HEK293 (cell line): ENCODE measurements at regions not wholly inside any gene's neighbourhood (a gene's known extent, or its start where the extent isn't known, plus 50 kb on each side); places are given as distances from the start of the nearest gene placed in this dataset.

ENCODE experiments used
- CTCF ChIA-PET: fragments of 350-600 bp; formaldehyde crosslinking; extraction: SDS; loops from one replicate; lab custom pipeline; 2021; ENCODE audit warnings: antibody characterized with exemption; lab: Yijun Ruan, JAX
- POLR2A ChIA-PET: fragments of 300-600 bp; formaldehyde crosslinking; extraction: SDS; loops from one replicate; lab custom pipeline; 2020; ENCODE audit warnings: antibody characterized with exemption, inconsistent platforms; lab: Yijun Ruan, JAX
- H3K27ac ChIP-seq: fragments of 200-500 bp; sonication (Bioruptor generic); 2 replicates; pipeline ENCODE4 v1.5.1; 2014; ENCODE audit warnings: low read depth, low read length, control low read depth, inconsistent platforms; ENCODE audit errors: extremely low read depth
- H3K36me3 ChIP-seq, 2 experiments: fragments of 200-500 bp in 1 of 2; sonication (Bioruptor generic) in 1 of 2; 1 replicate in 1 of 2; 2 replicates in 1 of 2; pipeline ENCODE4 v1.5.1; 2014 to 2017; ENCODE audit warnings: inconsistent platforms in 2 of 2, low read length in 2 of 2; ENCODE audit not compliant: control insufficient read depth in 2 of 2, insufficient read depth in 1 of 2
- H3K4me1 ChIP-seq: fragments of 200-500 bp; sonication (Bioruptor generic); 2 replicates; pipeline ENCODE4 v1.5.1; 2014; ENCODE audit warnings: mild to moderate bottlenecking, low read length, inconsistent platforms; ENCODE audit not compliant: control insufficient read depth, insufficient read depth
- H3K4me3 ChIP-seq: 2 replicates; pipeline ENCODE4 v1.5.1; 2011; ENCODE audit warnings: low read depth, mild to moderate bottlenecking, control low read depth, low read length, moderate library complexity
- H3K9me3 ChIP-seq: fragments of 200-500 bp; sonication (Bioruptor generic); 2 replicates; pipeline ENCODE4 v1.5.1; 2014; ENCODE audit warnings: low read depth, low read length, inconsistent platforms; ENCODE audit not compliant: control insufficient read depth, insufficient read depth
- EGR2 ChIP-seq: fragments of 450-650 bp; formaldehyde crosslinking; IDR thresholded peaks from 2 replicates; pipeline ENCODE4 v1.5.1; 2016; ENCODE audit warnings: low read depth, missing biosample characterization, missing genetic modification characterization
- HOXD13 ChIP-seq: sonication (generic); formaldehyde crosslinking; IDR thresholded peaks from 2 replicates; pipeline ENCODE4 v1.8.0; 2022; ENCODE audit warnings: missing genetic modification reagents, borderline replicate concordance
- IKZF3 ChIP-seq: fragments of 450-650 bp; IDR thresholded peaks from 2 replicates; pipeline ENCODE4 v1.5.0; 2018; ENCODE audit warnings: missing biosample characterization, mild to moderate bottlenecking, missing genetic modification characterization, moderate library complexity
- MZF1 ChIP-seq: fragments of 450-650 bp; formaldehyde crosslinking; IDR thresholded peaks from 2 replicates; pipeline ENCODE4 v1.5.1; 2017; ENCODE audit warnings: missing biosample characterization, missing genetic modification characterization, borderline replicate concordance
- SALL2 ChIP-seq: fragments of 450-650 bp; formaldehyde crosslinking; IDR thresholded peaks from 2 replicates; pipeline ENCODE4 v1.5.0; 2017; ENCODE audit warnings: missing biosample characterization, mild to moderate bottlenecking, missing genetic modification characterization, borderline replicate concordance
- SP3 ChIP-seq: fragments of 450-650 bp; formaldehyde crosslinking; IDR thresholded peaks from 2 replicates; pipeline ENCODE4 v1.5.1; 2016; ENCODE audit warnings: missing biosample characterization, missing genetic modification characterization
- WT1 ChIP-seq: fragments of 450-650 bp; formaldehyde crosslinking; IDR thresholded peaks from 2 replicates; pipeline ENCODE4 v1.5.1; 2016; ENCODE audit warnings: missing biosample characterization, missing genetic modification characterization
- ZBTB8A ChIP-seq: fragments of 450-650 bp; formaldehyde crosslinking; IDR thresholded peaks from 2 replicates; pipeline ENCODE4 v1.5.1; 2016; ENCODE audit warnings: missing biosample characterization, missing genetic modification characterization
- ZEB2 ChIP-seq: fragments of 450-650 bp; formaldehyde crosslinking; IDR thresholded peaks from 2 replicates; pipeline ENCODE4 v1.5.1; 2016; ENCODE audit warnings: missing biosample characterization, missing genetic modification characterization
- ZFHX2 ChIP-seq: fragments of 450-650 bp; formaldehyde crosslinking; conservative IDR thresholded peaks from 2 replicates; pipeline ENCODE4 v1.5.1; 2016; ENCODE audit warnings: missing biosample characterization, missing genetic modification characterization
- ZFP41 ChIP-seq: fragments of 450-650 bp; formaldehyde crosslinking; IDR thresholded peaks from 2 replicates; pipeline ENCODE4 v1.5.1; 2016; ENCODE audit warnings: missing biosample characterization, missing genetic modification characterization, borderline replicate concordance
- ZNF121 ChIP-seq: fragments of 450-650 bp; formaldehyde crosslinking; IDR thresholded peaks from 2 replicates; pipeline ENCODE4 v1.5.1; 2016; ENCODE audit warnings: missing biosample characterization, missing genetic modification characterization
- ZNF133 ChIP-seq: fragments of 450-650 bp; formaldehyde crosslinking; IDR thresholded peaks from 2 replicates; pipeline ENCODE4 v1.5.1; 2016; ENCODE audit warnings: missing biosample characterization, missing genetic modification characterization
- ZNF302 ChIP-seq: fragments of 450-650 bp; formaldehyde crosslinking; IDR thresholded peaks from 2 replicates; pipeline ENCODE4 v1.5.1; 2016; ENCODE audit warnings: missing biosample characterization, missing genetic modification characterization, low read depth
- ZNF404 ChIP-seq: fragments of 450-650 bp; formaldehyde crosslinking; IDR thresholded peaks from 2 replicates; pipeline ENCODE4 v1.5.1; 2017; ENCODE audit warnings: missing biosample characterization, missing genetic modification characterization
- ZNF433 ChIP-seq: fragments of 450-650 bp; formaldehyde crosslinking; IDR thresholded peaks from 2 replicates; pipeline ENCODE4 v1.5.1; 2016; ENCODE audit warnings: missing biosample characterization, missing genetic modification characterization, low read depth
- ZNF521 ChIP-seq: fragments of 450-650 bp; formaldehyde crosslinking; IDR thresholded peaks from 2 replicates; pipeline ENCODE4 v1.5.1; 2017; ENCODE audit warnings: missing biosample characterization, mild to moderate bottlenecking, missing genetic modification characterization
- ZNF560 ChIP-seq: fragments of 450-650 bp; formaldehyde crosslinking; IDR thresholded peaks from 2 replicates; pipeline ENCODE4 v1.5.1; 2017; ENCODE audit warnings: missing biosample characterization, missing genetic modification characterization, borderline replicate concordance
- ZNF561 ChIP-seq: fragments of 450-650 bp; IDR thresholded peaks from 2 replicates; pipeline ENCODE4 v1.5.1; 2018; ENCODE audit warnings: missing biosample characterization, missing genetic modification characterization, borderline replicate concordance
- ZNF610 ChIP-seq: fragments of 450-650 bp; formaldehyde crosslinking; IDR thresholded peaks from 2 replicates; pipeline ENCODE4 v1.5.1; 2016; ENCODE audit warnings: missing biosample characterization, missing genetic modification characterization, borderline replicate concordance
- ZNF837 ChIP-seq: fragments of 450-650 bp; formaldehyde crosslinking; IDR thresholded peaks from 2 replicates; pipeline ENCODE4 v1.5.1; 2016; ENCODE audit warnings: missing biosample characterization, missing genetic modification characterization
- TF ChIP-seq, protein P1 (sequence below): fragments of 450-650 bp; formaldehyde crosslinking; IDR thresholded peaks from 2 replicates; pipeline ENCODE4 v1.5.1; 2016; ENCODE audit warnings: missing biosample characterization, missing genetic modification characterization
- TF ChIP-seq, protein P2 (sequence below): fragments of 450-650 bp; formaldehyde crosslinking; IDR thresholded peaks from 2 replicates; pipeline ENCODE4 v1.5.1; 2016; ENCODE audit warnings: missing biosample characterization, missing genetic modification characterization
- TF ChIP-seq, protein P3 (sequence below): fragments of 450-650 bp; formaldehyde crosslinking; IDR thresholded peaks from 2 replicates; pipeline ENCODE4 v1.5.1; 2016; ENCODE audit warnings: missing biosample characterization, missing genetic modification characterization
- TF ChIP-seq, protein P4 (sequence below): fragments of 450-650 bp; IDR thresholded peaks from 2 replicates; pipeline ENCODE4 v1.5.1; 2018; ENCODE audit warnings: missing biosample characterization, missing genetic modification characterization
- TF ChIP-seq, protein P5 (sequence below): fragments of 450-650 bp; formaldehyde crosslinking; IDR thresholded peaks from 2 replicates; pipeline ENCODE4 v1.5.1; 2016; ENCODE audit warnings: missing biosample characterization, missing genetic modification characterization

DNA sequence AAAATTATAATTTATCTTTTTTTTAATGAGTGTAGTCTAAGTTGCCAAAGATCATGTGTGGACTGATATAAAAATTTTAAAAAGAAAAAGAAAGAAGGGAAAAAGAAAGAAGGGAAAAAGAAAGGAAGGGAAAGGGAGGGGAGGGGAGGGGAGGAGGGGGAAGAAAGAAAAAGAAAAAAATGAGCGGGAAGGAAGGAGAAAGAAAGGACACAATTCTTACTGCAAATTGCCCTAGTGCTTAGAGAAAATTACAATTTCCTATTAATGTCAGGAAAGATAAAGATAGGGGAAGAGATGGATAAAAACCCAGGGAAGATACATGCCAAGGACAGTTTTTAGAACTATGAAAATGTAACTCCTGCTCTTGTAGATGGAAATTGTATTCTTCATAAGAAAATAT, 789.7 kb upstream of the GRAMD2B start (continued):
- TF ChIP-seq, protein P1, sequence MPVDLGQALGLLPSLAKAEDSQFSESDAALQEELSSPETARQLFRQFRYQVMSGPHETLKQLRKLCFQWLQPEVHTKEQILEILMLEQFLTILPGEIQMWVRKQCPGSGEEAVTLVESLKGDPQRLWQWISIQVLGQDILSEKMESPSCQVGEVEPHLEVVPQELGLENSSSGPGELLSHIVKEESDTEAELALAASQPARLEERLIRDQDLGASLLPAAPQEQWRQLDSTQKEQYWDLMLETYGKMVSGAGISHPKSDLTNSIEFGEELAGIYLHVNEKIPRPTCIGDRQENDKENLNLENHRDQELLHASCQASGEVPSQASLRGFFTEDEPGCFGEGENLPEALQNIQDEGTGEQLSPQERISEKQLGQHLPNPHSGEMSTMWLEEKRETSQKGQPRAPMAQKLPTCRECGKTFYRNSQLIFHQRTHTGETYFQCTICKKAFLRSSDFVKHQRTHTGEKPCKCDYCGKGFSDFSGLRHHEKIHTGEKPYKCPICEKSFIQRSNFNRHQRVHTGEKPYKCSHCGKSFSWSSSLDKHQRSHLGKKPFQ (tag by site-specific recombination) = no peak
- TF ChIP-seq ZNF121 (tag by site-specific recombination) = no peak
- TF ChIP-seq ZNF837 (tag by site-specific recombination) = no peak
- TF ChIP-seq SALL2 (tag by site-specific recombination) = no peak
- no peak for TF ChIP-seq EGR2
- no peak for TF ChIP-seq ZNF521 (tag by site-specific recombination)
- no peak for TF ChIP-seq ZFP41 (tag by site-specific recombination)
- no peak for TF ChIP-seq ZNF133 (tag by site-specific recombination)
- no peak for TF ChIP-seq ZBTB8A
- TF ChIP-seq, protein P2, sequence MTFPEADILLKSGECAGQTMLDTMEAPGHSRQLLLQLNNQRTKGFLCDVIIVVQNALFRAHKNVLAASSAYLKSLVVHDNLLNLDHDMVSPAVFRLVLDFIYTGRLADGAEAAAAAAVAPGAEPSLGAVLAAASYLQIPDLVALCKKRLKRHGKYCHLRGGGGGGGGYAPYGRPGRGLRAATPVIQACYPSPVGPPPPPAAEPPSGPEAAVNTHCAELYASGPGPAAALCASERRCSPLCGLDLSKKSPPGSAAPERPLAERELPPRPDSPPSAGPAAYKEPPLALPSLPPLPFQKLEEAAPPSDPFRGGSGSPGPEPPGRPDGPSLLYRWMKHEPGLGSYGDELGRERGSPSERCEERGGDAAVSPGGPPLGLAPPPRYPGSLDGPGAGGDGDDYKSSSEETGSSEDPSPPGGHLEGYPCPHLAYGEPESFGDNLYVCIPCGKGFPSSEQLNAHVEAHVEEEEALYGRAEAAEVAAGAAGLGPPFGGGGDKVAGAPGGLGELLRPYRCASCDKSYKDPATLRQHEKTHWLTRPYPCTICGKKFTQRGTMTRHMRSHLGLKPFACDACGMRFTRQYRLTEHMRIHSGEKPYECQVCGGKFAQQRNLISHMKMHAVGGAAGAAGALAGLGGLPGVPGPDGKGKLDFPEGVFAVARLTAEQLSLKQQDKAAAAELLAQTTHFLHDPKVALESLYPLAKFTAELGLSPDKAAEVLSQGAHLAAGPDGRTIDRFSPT (tag by site-specific recombination) = no peak

DNA sequence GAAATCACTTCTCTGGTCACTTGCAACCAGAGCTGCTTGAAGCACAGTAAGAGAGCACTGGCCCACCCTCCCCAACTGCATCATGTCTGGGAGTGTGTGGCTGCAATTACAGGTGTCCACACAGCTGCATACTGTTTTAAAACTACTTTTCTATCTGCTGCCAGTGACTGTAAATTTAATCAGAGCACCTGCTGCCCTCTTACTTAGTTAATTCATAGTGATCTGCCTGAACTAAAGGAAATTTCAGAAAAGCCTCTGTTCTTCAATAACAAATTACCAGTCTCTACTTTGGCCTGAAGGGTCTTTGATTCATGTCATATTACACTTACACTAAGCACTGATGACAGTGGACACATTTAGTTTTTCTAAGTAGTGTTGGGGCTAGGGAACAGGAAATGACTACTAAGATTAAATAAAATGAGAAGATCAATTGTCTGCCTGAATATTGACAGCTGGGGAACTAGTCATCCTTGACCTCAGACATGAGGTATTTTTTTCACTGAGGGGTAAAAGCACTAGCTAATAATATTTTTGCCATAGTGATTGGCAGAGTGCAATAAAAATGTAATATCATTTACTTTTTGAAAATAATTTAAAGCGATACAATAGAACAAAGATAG, 788.9 kb upstream of the GRAMD2B start:
- Histone ChIP-seq H3K36me3 (no peaks in the 10 kb centered on the region), H3K4me1 (no peaks in the 10 kb centered on the region)
- CTCF ChIA-PET = no interaction called here

DNA sequence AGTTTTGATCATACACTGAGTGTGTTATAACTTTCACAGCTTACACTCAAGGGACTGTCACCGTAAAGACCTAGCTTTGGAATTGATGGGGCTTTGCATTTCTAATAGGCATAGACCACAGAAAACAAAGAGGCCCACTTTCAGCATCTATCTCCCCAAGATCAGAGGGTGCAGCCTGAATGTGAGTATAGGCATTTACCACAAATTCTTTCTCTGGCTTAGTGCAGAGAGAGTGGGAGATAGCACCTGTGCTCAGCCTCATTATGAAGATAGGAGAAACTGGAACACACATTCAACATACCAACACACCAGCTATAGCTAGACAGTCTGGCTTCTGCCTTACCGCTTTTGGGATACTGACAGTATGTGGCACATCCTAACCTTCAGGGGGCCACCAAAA, 783.4 kb upstream of the GRAMD2B start:
- Histone ChIP-seq H3K36me3 (no peaks in the 10 kb centered on the region), H3K27ac (no peak overlapping the region), H3K9me3 (no peaks in the 10 kb centered on the region), H3K4me1 (no peaks in the 10 kb centered on the region)
- ChIA-PET POLR2A (no interaction called here), CTCF (no interaction called here)
- TF ChIP-seq, protein P3, sequence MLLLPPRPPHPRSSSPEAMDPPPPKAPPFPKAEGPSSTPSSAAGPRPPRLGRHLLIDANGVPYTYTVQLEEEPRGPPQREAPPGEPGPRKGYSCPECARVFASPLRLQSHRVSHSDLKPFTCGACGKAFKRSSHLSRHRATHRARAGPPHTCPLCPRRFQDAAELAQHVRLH (tag by site-specific recombination) = no peak
- TF ChIP-seq ZNF560 (tag by site-specific recombination) = no peak
- no peak for TF ChIP-seq ZNF561 (tag by site-specific recombination)
- TF ChIP-seq MZF1 = no peak
- TF ChIP-seq HOXD13 (CRISPR knock-in tag) = no peak
- no peak for TF ChIP-seq ZNF433 (tag by site-specific recombination)
- TF ChIP-seq IKZF3 (tag by site-specific recombination) = no peak
- TF ChIP-seq, protein P4, sequence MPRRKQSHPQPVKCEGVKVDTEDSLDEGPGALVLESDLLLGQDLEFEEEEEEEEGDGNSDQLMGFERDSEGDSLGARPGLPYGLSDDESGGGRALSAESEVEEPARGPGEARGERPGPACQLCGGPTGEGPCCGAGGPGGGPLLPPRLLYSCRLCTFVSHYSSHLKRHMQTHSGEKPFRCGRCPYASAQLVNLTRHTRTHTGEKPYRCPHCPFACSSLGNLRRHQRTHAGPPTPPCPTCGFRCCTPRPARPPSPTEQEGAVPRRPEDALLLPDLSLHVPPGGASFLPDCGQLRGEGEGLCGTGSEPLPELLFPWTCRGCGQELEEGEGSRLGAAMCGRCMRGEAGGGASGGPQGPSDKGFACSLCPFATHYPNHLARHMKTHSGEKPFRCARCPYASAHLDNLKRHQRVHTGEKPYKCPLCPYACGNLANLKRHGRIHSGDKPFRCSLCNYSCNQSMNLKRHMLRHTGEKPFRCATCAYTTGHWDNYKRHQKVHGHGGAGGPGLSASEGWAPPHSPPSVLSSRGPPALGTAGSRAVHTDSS (tag by site-specific recombination) = no peak
- no peak for TF ChIP-seq ZNF404 (tag by site-specific recombination)
- no peak for TF ChIP-seq SP3 (tag by site-specific recombination)
- no peak for TF ChIP-seq ZNF302 (tag by site-specific recombination)
- TF ChIP-seq ZEB2 (tag by site-specific recombination) = no peak
- TF ChIP-seq ZNF610 (tag by site-specific recombination) = no peak
- TF ChIP-seq, protein P5, sequence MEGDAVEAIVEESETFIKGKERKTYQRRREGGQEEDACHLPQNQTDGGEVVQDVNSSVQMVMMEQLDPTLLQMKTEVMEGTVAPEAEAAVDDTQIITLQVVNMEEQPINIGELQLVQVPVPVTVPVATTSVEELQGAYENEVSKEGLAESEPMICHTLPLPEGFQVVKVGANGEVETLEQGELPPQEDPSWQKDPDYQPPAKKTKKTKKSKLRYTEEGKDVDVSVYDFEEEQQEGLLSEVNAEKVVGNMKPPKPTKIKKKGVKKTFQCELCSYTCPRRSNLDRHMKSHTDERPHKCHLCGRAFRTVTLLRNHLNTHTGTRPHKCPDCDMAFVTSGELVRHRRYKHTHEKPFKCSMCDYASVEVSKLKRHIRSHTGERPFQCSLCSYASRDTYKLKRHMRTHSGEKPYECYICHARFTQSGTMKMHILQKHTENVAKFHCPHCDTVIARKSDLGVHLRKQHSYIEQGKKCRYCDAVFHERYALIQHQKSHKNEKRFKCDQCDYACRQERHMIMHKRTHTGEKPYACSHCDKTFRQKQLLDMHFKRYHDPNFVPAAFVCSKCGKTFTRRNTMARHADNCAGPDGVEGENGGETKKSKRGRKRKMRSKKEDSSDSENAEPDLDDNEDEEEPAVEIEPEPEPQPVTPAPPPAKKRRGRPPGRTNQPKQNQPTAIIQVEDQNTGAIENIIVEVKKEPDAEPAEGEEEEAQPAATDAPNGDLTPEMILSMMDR (tag by site-specific recombination) = no peak
- TF ChIP-seq, all 188 proteins: peak for 0
- no peak overlapping the region for H3K4me3 ChIP-seq

More for the DNA sequence above, 788.9 kb upstream of the GRAMD2B start:
- no peak overlapping the region for H3K4me3 ChIP-seq
- TF ChIP-seq ZNF561 (tag by site-specific recombination) (no peak), WT1 (tag by site-specific recombination) (no peak), ZFHX2 (no peak)
- H3K9me3 ChIP-seq = no peaks in the 10 kb centered on the region
- POLR2A ChIA-PET = no interaction called here
- no peak overlapping the region for H3K27ac ChIP-seq
